Ovary (tissue), 3 donors: ENCODE measurements at regions not wholly inside any gene's neighbourhood (a gene's known extent, or its start where the extent isn't known, plus 50 kb on each side); places are given as distances from the start of the nearest gene placed in this dataset.

Experiments used
- CTCF ChIP-seq, 3 donors: fragments of 450-650 bp in 2 of 3; fragments of 200-600 bp in 1 of 3; IDR thresholded peaks; one replicate each; pipeline versions ENCODE4 v1.5.1 to v1.8.0; 2016 to 2022; ENCODE audit warnings: antibody characterized with exemption in 3 of 3, mild to moderate bottlenecking in 1 of 3
- EP300 ChIP-seq: sonication (generic); formaldehyde crosslinking; IDR thresholded peaks from one replicate; pipeline ENCODE4 v1.6.1; 2017; ENCODE audit warnings: antibody characterized with exemption
- POLR2A ChIP-seq: fragments of 450-650 bp; IDR thresholded peaks from one replicate; pipeline ENCODE4 v1.6.1; 2017; ENCODE audit warnings: antibody characterized with exemption, mild to moderate bottlenecking, moderate library complexity
- donor health status: DM: no; HTN: no; CAD: no.

- TF ChIP-seq CTCF (IDR thresholded peaks at IDR 0.05) (no peak), POLR2A (no peak), EP300 (no peak)
Measured at GRCh38 chr18:60062396-60062795, 162.6 kb downstream of the PMAIP1 start.
